Transverse colon (tissue), 4 donors: ENCODE measurements at regions not wholly inside any gene's neighbourhood (a gene's known extent, or its start where the extent isn't known, plus 50 kb on each side); places are given as distances from the start of the nearest gene placed in this dataset.

Experiments used
- EP300 ChIP-seq: sonication (generic); formaldehyde crosslinking; IDR thresholded peaks from one replicate; pipeline ENCODE4 v1.6.1; 2017; ENCODE audit warnings: antibody characterized with exemption, low read depth
- POLR2A ChIP-seq: fragments of 450-650 bp; IDR thresholded peaks from one replicate; pipeline ENCODE4 v1.6.1; 2016; ENCODE audit warnings: antibody characterized with exemption, mild to moderate bottlenecking, moderate library complexity
- POLR2AphosphoS5 ChIP-seq, 3 donors: sonication (generic); formaldehyde crosslinking; IDR thresholded peaks; one replicate each; pipeline ENCODE4 v1.6.1; 2016; ENCODE audit warnings: antibody characterized with exemption in 3 of 3
- TF ChIP-seq, protein P1 (sequence below), 5 experiments: fragments of 200-600 bp in 3 of 5; fragments of 450-650 bp in 2 of 5; sonication (generic) in 3 of 5; IDR thresholded peaks; 1 replicate in 2 of 5; 2 replicates in 3 of 5; pipeline ENCODE4 v1.5.1; 2016 to 2017; ENCODE audit warnings: antibody characterized with exemption in 5 of 5, inconsistent platforms in 3 of 5, mild to moderate bottlenecking in 2 of 5, moderate library complexity in 1 of 5

- TF ChIP-seq, protein P1, sequence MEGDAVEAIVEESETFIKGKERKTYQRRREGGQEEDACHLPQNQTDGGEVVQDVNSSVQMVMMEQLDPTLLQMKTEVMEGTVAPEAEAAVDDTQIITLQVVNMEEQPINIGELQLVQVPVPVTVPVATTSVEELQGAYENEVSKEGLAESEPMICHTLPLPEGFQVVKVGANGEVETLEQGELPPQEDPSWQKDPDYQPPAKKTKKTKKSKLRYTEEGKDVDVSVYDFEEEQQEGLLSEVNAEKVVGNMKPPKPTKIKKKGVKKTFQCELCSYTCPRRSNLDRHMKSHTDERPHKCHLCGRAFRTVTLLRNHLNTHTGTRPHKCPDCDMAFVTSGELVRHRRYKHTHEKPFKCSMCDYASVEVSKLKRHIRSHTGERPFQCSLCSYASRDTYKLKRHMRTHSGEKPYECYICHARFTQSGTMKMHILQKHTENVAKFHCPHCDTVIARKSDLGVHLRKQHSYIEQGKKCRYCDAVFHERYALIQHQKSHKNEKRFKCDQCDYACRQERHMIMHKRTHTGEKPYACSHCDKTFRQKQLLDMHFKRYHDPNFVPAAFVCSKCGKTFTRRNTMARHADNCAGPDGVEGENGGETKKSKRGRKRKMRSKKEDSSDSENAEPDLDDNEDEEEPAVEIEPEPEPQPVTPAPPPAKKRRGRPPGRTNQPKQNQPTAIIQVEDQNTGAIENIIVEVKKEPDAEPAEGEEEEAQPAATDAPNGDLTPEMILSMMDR (IDR thresholded peaks at IDR 0.05): no peak
- no peak for TF ChIP-seq POLR2AphosphoS5 (IDR thresholded peaks at IDR 0.05)
- no peak for TF ChIP-seq POLR2A
- no peak for TF ChIP-seq EP300
Measured at GRCh38 chr15:47273864-47274263, 443.4 kb upstream of the SEMA6D start.
